K562 (cell line): ENCODE measurements at regions not wholly inside any gene's neighbourhood (a gene's known extent, or its start where the extent isn't known, plus 50 kb on each side); places are given as distances from the start of the nearest gene placed in this dataset.

Experiments
- ATAC-seq: fragments of 200-7000 bp; cut with Tn5 transposase; 3 replicates; pipeline ENCODE4 v1.9.1; 2020; ENCODE audit warnings: moderate library complexity
- BruUV-seq: library from RNA; stranded (reverse); fragments of 400-500 nt; replicated peaks from 2 replicates; lab custom pipeline; 2021; lab: Mats Ljungman, UMichigan
- CTCF ChIA-PET: fragments of 300-600 bp; formaldehyde crosslinking; extraction: SDS; loops from one replicate; lab custom pipeline; 2021; ENCODE audit warnings: low intra/inter-chr PET ratio; lab: Yijun Ruan, JAX
- POLR2A ChIA-PET: fragments of 300-600, 350-650 bp; sonication (Branson Sonifier 250); formaldehyde crosslinking; extraction: SDS; loops from one replicate; lab custom pipeline; 2021; ENCODE audit warnings: antibody characterized with exemption, inconsistent platforms; lab: Yijun Ruan, JAX
- DNase-seq, 4 experiments: peaks; one replicate each; pipeline versions ENCODE4 v3.0.0 to v3.0.0-alpha.2; 2011 to 2018; ENCODE audit warnings: low spot score in 3 of 4, mixed read lengths in 3 of 4; ENCODE audit errors: extremely low read depth in 1 of 4
- FAIRE-seq: peaks from 2 replicates; lab custom pipeline; 2011; peaks lifted over from hg19 to GRCh38; lab: Jason Lieb, UNC
- H2AFZ ChIP-seq: 2 replicates; pipeline ENCODE4 v1.6.0; 2011; ENCODE audit warnings: low read depth, low read length, control low read depth, inconsistent platforms
- H3K27ac ChIP-seq: fragments of 200-600 bp; 3 replicates; pipeline ENCODE4 v1.8.0; 2011; ENCODE audit warnings: low read depth, mild to moderate bottlenecking, control low read depth, inconsistent platforms, low read length, moderate library complexity, mixed read lengths; ENCODE audit errors: extremely low read depth
- H3K27me3 ChIP-seq, 2 experiments: fragments of 300-600 bp in 1 of 2; 2 replicates in 1 of 2; 3 replicates in 1 of 2; pipeline versions ENCODE4 v1.6.0 to v1.8.0; 2011; ENCODE audit warnings: inconsistent platforms in 2 of 2, low read length in 2 of 2, mild to moderate bottlenecking in 1 of 2, mixed read lengths in 1 of 2, moderate library complexity in 1 of 2; ENCODE audit not compliant: control insufficient read depth in 2 of 2, insufficient read depth in 2 of 2
- H3K36me3 ChIP-seq: fragments of 300-600 bp; 3 replicates; pipeline ENCODE4 v1.8.0; 2011; ENCODE audit warnings: mild to moderate bottlenecking, low read length, inconsistent platforms; ENCODE audit not compliant: control insufficient read depth, insufficient read depth
- H3K4me1 ChIP-seq, 2 experiments: fragments of 200-600 bp in 1 of 2; replicated peaks in 1 of 2; 2 replicates in 1 of 2; 3 replicates in 1 of 2; pipeline versions ENCODE4 v1.5.1 to v1.8.0; 2011; ENCODE audit warnings: inconsistent platforms in 2 of 2, low read length in 2 of 2, mild to moderate bottlenecking in 1 of 2, mixed read lengths in 1 of 2, moderate library complexity in 1 of 2; ENCODE audit not compliant: control insufficient read depth in 2 of 2, insufficient read depth in 2 of 2
- H3K4me2 ChIP-seq: 2 replicates; pipeline ENCODE4 v1.6.1; 2011; ENCODE audit warnings: low read length, control low read depth, inconsistent platforms, mixed read lengths; ENCODE audit not compliant: insufficient read depth
- H3K4me3 ChIP-seq: fragments of 200-600 bp; sonication (generic), shearing (Covaris generic); 2 replicates; pipeline ENCODE4 v1.5.1; 2016; ENCODE audit warnings: control low read depth, inconsistent platforms
- H3K79me2 ChIP-seq: fragments of 200-600 bp; 3 replicates; pipeline ENCODE4 v1.8.0; 2011; ENCODE audit warnings: low read length, inconsistent platforms; ENCODE audit not compliant: control insufficient read depth, insufficient read depth
- H3K9ac ChIP-seq, 2 experiments: 2 replicates each; pipeline versions ENCODE4 v1.6.0 to v1.6.1; 2011; ENCODE audit warnings: low read depth in 2 of 2, low read length in 2 of 2, control low read depth in 1 of 2, inconsistent platforms in 1 of 2, mild to moderate bottlenecking in 1 of 2, mixed read lengths in 1 of 2; ENCODE audit not compliant: insufficient read depth in 1 of 2
- H3K9me1 ChIP-seq: one replicate; pipeline ENCODE4 v1.6.0; 2011; ENCODE audit warnings: inconsistent platforms, mild to moderate bottlenecking, low read length, moderate library complexity; ENCODE audit not compliant: control insufficient read depth, insufficient read depth
- H3K9me3 ChIP-seq: replicated peaks from 2 replicates; pipeline ENCODE4 v1.5.1; 2011; ENCODE audit warnings: low read depth, low read length, inconsistent platforms; ENCODE audit not compliant: control insufficient read depth, insufficient read depth
- H4K20me1 ChIP-seq: replicated peaks from 2 replicates; pipeline ENCODE4 v1.6.1; 2011; ENCODE audit warnings: low read length, inconsistent platforms, mixed read lengths; ENCODE audit not compliant: control insufficient read depth, insufficient read depth
- KAT2B ChIP-seq: IDR thresholded peaks from one replicate; pipeline ENCODE4 v1.6.1; 2012; ENCODE audit warnings: low read depth, mild to moderate bottlenecking, control low read depth, inconsistent platforms, low read length, moderate library complexity
- ZC3H8 ChIP-seq: fragments of 450-650 bp; IDR thresholded peaks from 2 replicates; pipeline ENCODE4 v1.6.1; 2017
- WGBS: fragments of 100-300 bp; shearing (Covaris generic); methylation state at CpG from one replicate; pipeline ENCODE4 v1.1.6; 2016; ENCODE audit warnings: low coverage, mixed read lengths; ENCODE audit not compliant: insufficient coverage; ENCODE audit errors: missing lambda C conversion rate; 5-methylcytosine and 5-hydroxymethylcytosine counted together
- in situ Hi-C: fragments of 300-500 bp; cut with MboI; formaldehyde crosslinking; loops from 4 replicates; pipeline ENCODE4 v1.15.0; 2018; ENCODE audit warnings: inconsistent platforms, mixed read lengths
- intact Hi-C: fragments of 100-400 bp; cut with micrococcal nuclease; formaldehyde crosslinking; loops from 2 replicates; pipeline ENCODE4 v1.14.2; 2022
- TF ChIP-seq, protein P1 (sequence below), 2 experiments: fragments of 450-650 bp; IDR thresholded peaks; 2 replicates each; pipeline ENCODE4 v1.6.1; 2016; ENCODE audit warnings: mild to moderate bottlenecking in 2 of 2, borderline replicate concordance in 1 of 2, low read depth in 1 of 2, moderate library complexity in 1 of 2

- no peak for TF ChIP-seq KAT2B
- TF ChIP-seq, protein P1, sequence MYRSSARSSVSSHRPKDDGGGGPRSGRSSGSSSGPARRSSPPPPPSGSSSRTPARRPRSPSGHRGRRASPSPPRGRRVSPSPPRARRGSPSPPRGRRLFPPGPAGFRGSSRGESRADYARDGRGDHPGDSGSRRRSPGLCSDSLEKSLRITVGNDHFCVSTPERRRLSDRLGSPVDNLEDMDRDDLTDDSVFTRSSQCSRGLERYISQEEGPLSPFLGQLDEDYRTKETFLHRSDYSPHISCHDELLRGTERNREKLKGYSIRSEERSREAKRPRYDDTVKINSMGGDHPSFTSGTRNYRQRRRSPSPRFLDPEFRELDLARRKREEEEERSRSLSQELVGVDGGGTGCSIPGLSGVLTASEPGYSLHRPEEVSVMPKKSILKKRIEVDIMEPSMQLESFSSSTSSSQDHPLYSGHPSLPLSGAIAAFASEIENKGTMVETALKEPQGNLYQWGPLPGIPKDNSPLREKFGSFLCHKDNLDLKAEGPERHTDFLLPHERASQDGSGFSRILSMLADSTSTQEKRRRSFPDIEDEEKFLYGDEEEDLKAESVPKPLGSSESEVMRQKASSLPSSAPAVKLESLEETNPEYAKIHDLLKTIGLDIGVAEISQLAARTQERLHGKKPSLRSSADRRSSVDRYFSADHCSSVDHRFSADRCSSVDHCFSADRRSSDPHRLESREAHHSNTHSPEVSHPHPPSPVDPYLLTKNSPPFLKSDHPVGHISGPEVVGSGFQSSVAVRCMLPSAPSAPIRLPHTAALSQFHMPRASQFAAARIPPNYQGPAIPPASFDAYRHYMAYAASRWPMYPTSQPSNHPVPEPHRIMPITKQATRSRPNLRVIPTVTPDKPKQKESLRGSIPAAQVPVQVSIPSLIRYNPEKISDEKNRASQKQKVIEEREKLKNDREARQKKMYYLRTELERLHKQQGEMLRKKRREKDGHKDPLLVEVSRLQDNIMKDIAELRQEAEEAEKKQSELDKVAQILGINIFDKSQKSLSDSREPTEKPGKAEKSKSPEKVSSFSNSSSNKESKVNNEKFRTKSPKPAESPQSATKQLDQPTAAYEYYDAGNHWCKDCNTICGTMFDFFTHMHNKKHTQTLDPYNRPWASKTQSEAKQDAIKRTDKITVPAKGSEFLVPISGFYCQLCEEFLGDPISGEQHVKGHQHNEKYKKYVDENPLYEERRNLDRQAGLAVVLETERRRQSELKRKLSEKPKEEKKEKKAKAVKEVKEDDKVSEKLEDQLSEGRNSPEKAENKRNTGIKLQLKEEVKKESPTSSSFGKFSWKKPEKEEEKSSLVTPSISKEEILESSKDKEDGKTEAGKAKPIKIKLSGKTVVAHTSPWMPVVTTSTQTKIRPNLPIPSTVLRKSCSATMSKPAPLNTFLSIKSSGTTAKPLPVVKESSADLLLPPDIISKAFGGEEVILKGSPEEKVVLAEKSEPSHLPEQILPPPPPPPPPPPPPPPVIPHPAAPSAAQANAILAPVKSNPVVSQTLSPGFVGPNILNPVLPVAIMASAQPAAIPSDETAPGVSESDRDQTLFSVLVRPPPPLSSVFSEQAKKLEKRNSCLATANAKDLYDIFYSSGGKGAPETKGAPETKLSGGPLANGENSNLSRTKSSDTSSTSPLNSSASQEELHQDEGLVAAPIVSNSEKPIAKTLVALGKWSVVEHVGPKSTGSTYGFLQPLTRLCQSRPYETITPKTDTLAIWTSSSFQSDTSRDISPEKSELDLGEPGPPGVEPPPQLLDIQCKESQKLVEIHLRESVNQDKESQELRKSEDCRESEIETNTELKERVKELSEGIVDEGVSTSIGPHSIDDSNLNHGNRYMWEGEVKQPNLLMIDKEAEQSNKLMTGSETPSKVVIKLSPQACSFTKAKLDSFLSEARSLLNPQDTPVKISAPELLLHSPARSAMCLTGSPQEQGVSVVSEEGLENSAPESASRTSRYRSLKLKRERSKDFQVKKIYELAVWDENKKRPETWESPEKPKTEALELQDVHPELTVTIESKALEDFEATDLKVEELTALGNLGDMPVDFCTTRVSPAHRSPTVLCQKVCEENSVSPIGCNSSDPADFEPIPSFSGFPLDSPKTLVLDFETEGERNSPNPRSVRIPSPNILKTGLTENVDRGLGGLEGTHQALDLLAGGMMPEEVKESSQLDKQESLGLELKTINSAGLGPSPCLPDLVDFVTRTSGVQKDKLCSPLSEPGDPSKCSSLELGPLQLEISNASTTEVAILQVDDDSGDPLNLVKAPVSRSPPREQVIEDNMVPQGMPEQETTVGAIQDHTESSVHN (IDR thresholded peaks at IDR 0.05; ENCODE audit: borderline replicate concordance in 1 of 2, low read depth in 1 of 2), result no peak
Measured at GRCh38 chr2:52918551-52918950, 849.1 kb upstream of the CHAC2 start (continued).

DNA sequence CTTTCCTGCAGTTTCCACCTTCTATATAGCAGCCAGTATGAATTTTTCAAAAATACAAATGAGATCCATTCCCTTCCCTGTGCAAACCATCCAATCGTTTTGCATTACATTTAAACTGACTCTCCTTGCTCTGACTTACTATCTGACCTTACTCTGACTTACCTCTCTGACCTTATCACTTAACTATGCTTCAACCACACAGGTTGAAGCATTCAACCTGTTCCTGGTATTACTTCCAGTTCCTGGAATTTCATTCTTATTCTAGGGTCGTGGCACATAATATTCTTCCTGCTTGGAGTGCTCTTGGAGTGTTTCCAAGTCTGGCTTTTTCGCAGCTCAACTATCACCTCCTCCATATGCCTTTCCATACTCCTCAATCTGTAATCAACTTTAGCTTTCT lies 850.6 kb upstream of the CHAC2 start:
- H3K4me2 ChIP-seq, result no peak overlapping the region
- BruUV-seq, result no TSS peak
- no peak overlapping the region for H3K27ac ChIP-seq
- no peaks in the 10 kb centered on the region for H3K79me2 ChIP-seq
- WGBS, result 0% methylated on average over 3 of the region's 3 CpGs
- H3K36me3 ChIP-seq, result no peaks in the 10 kb centered on the region
- H3K4me1 ChIP-seq, result no peaks in the 10 kb centered on the region
- ATAC-seq, result no peak
- H3K4me3 ChIP-seq, result no peak overlapping the region
- in situ Hi-C loops (no loop called here), intact Hi-C loops (no loop called here)
- CTCF ChIA-PET, result no interaction called here
- DNase-seq, result no peak
- H3K9ac ChIP-seq, result no peak overlapping the region
- FAIRE-seq, result no peak
- H3K9me3 ChIP-seq, result no peaks in the 10 kb centered on the region
- H3K27me3 ChIP-seq, result no peaks in the 10 kb centered on the region
- H4K20me1 ChIP-seq, result no peaks in the 10 kb centered on the region
- H3K9me1 ChIP-seq, result no peaks in the 10 kb centered on the region
- POLR2A ChIA-PET, result no interaction called here
- H2AFZ ChIP-seq, result no peak overlapping the region
- TF ChIP-seq ZC3H8, result no peak
